Ecto neural progenitor cell (in vitro differentiated cells): ENCODE measurements at regions not wholly inside any gene's neighbourhood (a gene's known extent, or its start where the extent isn't known, plus 50 kb on each side); places are given as distances from the start of the nearest gene placed in this dataset.

ENCODE experiments used
- DNase-seq: peaks from one replicate; pipeline ENCODE4 v3.0.0-alpha.2; 2018; ENCODE audit warnings: low spot score

DNA sequence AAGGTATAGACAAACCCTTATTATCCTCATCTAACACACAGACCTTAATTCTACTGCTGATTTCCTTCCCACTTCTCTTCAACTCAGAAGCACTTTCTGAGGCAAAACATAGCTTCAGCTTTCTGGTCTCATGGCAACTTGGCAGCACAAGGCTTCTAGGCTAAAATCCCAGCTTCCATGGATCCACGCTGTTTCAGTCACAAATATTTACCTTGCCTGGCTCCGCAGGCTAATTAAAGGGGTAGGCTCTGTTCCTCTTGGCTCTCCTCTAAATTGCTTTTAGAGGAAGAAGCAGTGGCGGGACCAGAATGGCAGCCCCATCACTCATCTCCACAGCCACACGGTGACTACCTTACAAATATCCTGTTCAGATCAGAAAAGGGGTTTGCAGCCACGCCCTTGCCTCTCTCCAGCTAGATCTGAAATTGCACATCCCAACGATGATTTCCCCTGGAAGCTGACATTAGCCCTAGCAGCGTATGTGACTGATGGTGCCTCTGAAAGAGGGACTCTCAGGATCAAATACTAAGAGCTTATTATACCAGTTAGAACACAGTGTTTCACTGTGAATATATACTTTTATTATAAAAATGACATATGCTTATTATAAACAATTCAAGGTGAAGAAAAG is 221.5 kb upstream of the NUDT4 start:
- DNase-seq = no peak

DNA sequence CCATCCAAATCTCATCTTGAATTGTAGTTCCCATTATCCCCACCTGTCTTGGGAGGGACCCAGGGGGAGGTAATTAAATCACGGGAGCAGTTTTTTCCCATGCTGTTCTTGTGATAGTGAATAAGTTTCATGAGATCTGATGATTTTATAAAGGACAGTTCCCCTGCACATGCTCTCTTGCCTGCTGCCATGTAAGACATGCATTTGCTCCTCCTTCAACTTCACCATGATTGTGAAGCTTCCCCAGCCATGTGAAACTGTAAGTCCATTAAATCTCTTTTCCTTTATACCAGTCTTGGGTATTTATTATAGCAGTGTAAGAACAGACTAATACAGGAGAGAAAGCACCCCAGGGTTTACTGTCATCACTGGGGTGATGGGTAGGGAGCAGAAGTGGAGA is 220.4 kb upstream of the NUDT4 start:
- DNase-seq = no peak

DNA sequence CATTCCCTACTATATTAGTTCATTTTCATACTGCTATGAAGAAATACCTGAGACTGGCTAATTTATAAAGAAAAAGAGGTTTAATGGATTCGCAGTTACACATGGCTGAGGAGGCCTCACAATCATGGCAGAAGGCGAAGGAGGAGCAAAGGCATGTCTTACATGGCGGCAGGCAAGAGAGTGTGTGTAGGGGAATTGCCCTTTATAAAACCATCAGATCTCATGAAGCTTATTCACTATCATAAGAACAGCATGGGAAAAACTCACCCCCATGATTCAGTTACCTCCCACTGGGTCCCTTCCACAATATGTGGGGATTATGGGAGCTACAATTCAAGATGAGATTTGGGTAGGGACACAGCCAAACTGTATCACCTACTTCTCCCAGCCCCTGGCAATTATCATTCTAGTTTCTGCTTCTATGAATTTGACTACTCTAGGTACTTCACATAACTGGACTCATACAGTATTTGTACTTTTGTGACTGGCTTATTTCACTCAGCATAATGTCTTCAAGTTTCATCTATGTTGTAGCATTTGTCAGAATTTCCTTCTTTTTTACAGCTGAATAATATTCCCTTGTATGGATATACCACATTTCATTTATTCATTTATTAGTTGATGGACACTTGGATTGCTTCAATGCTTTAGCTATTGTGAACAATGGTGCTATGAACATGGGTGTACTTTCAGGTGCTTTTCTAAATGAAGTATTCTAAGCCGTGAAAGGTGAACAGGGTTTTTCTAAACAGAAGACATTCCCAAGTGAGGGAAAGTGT is 219.5 kb upstream of the NUDT4 start:
- DNase-seq = no peak

GRCh38 chr12:93163260-93164036 is 214.3 kb upstream of the NUDT4 start:
- no peak for DNase-seq

DNA sequence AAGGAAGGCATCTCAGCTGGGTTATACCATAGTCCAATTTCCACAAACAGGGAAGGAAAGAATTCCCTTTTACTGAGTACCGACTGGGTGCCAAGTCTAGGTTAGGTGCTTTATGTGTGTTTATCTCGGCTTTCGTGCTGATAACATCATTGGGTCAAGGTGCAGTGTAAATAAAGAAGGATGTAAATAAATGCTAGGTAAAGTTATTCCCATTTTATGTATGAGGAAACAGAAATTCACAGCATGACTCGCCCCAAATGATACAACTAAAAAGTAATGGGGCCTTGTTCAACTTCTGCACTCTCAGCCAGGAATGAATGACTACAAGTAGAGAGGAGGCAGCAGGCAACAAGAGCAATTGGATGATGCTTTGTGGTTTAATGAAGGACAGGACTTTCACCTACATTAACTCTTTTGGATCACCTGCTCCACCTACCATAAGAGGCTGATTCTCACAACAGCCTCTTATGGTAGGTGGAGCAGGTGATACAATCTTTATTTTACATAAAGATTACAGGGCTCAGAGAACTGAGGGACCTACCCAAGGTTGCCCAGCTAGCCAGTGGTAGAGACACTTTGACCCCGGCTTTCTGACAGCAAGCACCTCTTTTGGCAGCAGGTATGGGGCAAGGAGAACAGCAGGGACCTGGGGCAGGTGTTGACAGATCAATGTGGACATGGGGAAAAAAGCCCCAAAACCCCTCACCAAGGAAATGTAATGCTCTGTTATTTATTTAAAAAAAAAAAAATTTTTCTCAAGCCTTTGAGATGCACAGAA is 213.4 kb upstream of the NUDT4 start:
- DNase-seq = no peak

GRCh38 chr12:93165384-93165932 is 212.3 kb upstream of the NUDT4 start:
- no peak for DNase-seq

- no peak for DNase-seq
Observed at GRCh38 chr12:93166541-93167307, 211.0 kb upstream of the NUDT4 start.

- no peak for DNase-seq
Observed at GRCh38 chr12:93167331-93167730, 210.4 kb upstream of the NUDT4 start.

GRCh38 chr12:93167841-93168492 is 209.8 kb upstream of the NUDT4 start:
- peak; percentile 58 for DNase-seq

DNA sequence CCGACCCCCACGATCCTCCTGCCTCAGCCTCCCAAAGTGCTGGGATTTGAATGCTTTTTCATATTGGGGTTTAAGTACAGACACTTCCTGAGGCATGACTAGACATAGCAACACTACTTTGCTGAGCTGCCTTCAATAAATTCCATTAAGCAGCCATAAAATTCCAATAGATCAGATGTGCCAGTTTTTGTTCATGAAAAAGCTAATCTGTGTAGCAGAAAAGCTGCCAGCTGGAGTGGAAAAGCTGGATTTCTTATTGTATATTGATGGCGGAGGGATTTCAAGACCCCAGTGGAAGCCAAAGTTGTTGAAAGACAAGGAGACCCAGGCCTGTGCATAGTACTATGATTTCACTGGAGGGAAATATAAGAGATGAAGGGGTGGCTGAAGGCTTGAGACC is 209.0 kb upstream of the NUDT4 start:
- no peak for DNase-seq

GRCh38 chr12:93169536-93169935 is 208.2 kb upstream of the NUDT4 start:
- DNase-seq = no peak

GRCh38 chr12:93170928-93171327 is 206.8 kb upstream of the NUDT4 start:
- DNase-seq = no peak

GRCh38 chr12:93173178-93173957 is 204.4 kb upstream of the NUDT4 start:
- no peak for DNase-seq

- DNase-seq = no peak
Observed at GRCh38 chr12:93174048-93174447, 203.7 kb upstream of the NUDT4 start.

DNA sequence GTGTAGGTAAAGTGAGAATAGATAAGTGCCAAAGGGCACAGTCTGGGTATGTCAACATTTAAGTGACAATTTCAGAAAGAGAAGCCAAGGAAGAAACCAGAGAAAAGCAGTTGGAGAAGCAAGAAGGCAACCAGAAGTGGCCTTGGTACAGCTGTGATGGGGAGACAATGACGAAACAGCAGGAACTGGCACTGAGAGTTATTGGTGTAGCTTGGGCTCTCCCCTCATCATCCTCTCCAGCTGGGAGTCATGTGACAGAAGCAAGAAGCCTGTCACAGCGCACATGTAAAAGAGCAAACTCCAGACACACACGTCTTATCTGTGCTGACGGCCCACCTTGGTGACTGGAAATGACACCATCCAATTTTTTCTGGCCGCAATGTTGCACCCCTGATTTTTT is 203.3 kb upstream of the NUDT4 start:
- no peak for DNase-seq

DNA sequence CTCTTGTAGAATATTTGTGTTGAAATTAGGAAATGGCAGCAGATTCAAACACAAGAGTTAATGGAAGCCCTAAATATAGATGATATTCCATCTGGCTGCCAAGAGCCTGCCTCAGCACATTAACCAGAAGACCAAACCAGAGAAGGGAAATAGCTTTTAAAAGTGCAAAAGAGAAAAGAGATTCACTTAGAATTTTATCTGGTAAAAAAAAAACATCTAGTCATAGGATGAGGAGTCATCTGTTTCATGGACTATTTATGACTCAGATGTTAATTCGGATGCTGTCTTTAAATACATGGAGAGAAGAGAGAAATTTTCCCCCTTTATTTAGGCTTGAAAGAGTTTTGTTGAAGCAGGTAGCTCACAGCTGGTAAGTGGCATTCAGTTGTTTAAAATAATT is 201.6 kb upstream of the NUDT4 start:
- DNase-seq = no peak

GRCh38 chr12:93176610-93177126 is 201.1 kb upstream of the NUDT4 start:
- DNase-seq = no peak

GRCh38 chr12:93177208-93178153 is 200.2 kb upstream of the NUDT4 start:
- no peak for DNase-seq
